ENCODE measurements at regions not wholly inside any gene's neighbourhood (a gene's known extent, or its start where the extent isn't known, plus 50 kb on each side); places are given as distances from the start of the nearest gene placed in this dataset. TPM values are rescaled to one million over a fixed set of nuclear protein-coding genes. Genes with fewer than 3 reads are reported as not detected.

Small RNA genes lying in the stretch of these regions (small RNA-seq; reads per million reads assigned to genes)
- gene RNU1-33P: not detected

Data from osteoblast (primary cell).